T-helper 1 cell treated with Interleukin-12 subunit alpha and Interleukin-12 subunit beta and Interleukin-4 antibody, amounts not matched to agents 30 μg/mL and 1 μg/mL, for 36 hours (primary cell): ENCODE measurements at regions not wholly inside any gene's neighbourhood (a gene's known extent, or its start where the extent isn't known, plus 50 kb on each side); places are given as distances from the start of the nearest gene placed in this dataset.

ENCODE experiments used
- H3K27ac Mint-ChIP-seq: one replicate; pipeline ENCODE4 v1.8.0; 2021; ENCODE audit warnings: mild to moderate bottlenecking, mixed read lengths
- H3K27me3 Mint-ChIP-seq: one replicate; pipeline ENCODE4 v1.8.0; 2021; ENCODE audit warnings: low read depth, mixed read lengths
- H3K36me3 Mint-ChIP-seq: one replicate; pipeline ENCODE4 v1.8.0; 2021; ENCODE audit warnings: low read depth, mixed read lengths
- H3K4me1 Mint-ChIP-seq: one replicate; pipeline ENCODE4 v1.8.0; 2021; ENCODE audit warnings: low read depth, mixed read lengths
- H3K4me3 Mint-ChIP-seq: one replicate; pipeline ENCODE4 v1.8.0; 2021; ENCODE audit warnings: mild to moderate bottlenecking, moderate library complexity, mixed read lengths
- H3K9me3 Mint-ChIP-seq: one replicate; pipeline ENCODE4 v1.8.0; 2021; ENCODE audit warnings: mixed read lengths

DNA sequence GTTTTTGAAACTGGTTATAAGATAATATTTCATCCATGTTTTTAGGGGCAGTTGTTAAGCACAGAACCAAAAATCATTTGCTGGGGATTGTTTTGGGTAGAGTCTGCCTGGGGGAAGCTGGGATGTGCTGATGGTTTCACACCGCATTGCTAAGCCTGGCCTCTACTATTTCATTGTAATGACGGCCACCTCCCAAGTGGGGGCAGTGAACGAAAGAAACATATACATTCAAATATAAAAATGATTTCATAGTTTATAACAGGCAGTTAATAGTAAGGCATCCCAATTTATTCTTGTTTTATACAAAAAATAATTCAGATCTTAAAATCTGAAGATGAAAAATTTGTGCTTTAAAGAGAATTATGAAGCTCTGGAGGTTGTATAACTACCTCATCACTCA, 750.8 kb downstream of the REEP3 start:
- H3K9me3 Mint-ChIP-seq = no peaks in the 10 kb centered on the region
- no peak overlapping the region for H3K4me3 Mint-ChIP-seq
- no peak overlapping the region for H3K27ac Mint-ChIP-seq
- H3K27me3 Mint-ChIP-seq = no peaks in the 10 kb centered on the region
- no peaks in the 10 kb centered on the region for H3K4me1 Mint-ChIP-seq
- no peaks in the 10 kb centered on the region for H3K36me3 Mint-ChIP-seq

DNA sequence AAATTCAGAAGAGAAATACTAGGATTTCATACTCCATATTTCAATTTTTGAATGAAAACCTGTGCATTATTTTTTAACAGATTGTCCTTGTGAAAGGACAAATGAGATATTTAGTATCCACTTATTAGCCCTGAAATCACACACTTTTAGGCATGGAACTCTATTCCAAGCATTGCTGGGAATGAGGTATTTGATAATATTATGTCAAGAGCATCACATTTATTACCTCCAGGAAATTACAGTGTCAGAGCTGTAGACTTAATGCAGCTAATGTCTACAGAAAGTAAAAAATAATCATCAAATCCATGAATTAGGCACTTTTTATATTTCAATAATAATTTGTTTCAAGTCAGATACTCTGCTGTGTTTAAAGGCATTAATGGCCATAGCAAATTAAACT, 753.8 kb downstream of the REEP3 start:
- no peak overlapping the region for H3K27ac Mint-ChIP-seq
- H3K36me3 Mint-ChIP-seq = no peaks in the 10 kb centered on the region
- no peaks in the 10 kb centered on the region for H3K27me3 Mint-ChIP-seq
- no peak overlapping the region for H3K4me3 Mint-ChIP-seq
- H3K9me3 Mint-ChIP-seq = no peaks in the 10 kb centered on the region
- no peaks in the 10 kb centered on the region for H3K4me1 Mint-ChIP-seq

DNA sequence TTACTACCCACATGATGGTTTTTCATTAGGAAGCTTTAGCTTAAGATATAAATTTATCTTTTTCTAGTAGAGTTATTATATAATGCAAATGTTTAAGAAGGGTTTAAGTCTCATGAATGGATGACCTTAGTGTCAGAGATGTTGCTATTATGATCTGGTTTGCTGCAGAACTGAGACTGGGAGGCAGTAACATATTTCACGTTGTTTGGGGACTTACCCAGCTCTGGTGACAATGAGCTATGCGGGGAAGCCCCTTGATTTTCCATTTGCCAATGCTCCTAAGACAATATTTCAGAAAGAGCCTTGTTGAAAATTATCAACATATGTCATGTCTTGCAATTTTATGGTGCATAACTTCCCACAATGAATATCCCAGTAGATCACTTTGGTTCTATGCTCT, 754.6 kb downstream of the REEP3 start:
- H3K4me1 Mint-ChIP-seq = no peaks in the 10 kb centered on the region
- no peaks in the 10 kb centered on the region for H3K27me3 Mint-ChIP-seq
- H3K27ac Mint-ChIP-seq = no peak overlapping the region
- no peaks in the 10 kb centered on the region for H3K9me3 Mint-ChIP-seq
- H3K36me3 Mint-ChIP-seq = no peaks in the 10 kb centered on the region
- H3K4me3 Mint-ChIP-seq = no peak overlapping the region

DNA sequence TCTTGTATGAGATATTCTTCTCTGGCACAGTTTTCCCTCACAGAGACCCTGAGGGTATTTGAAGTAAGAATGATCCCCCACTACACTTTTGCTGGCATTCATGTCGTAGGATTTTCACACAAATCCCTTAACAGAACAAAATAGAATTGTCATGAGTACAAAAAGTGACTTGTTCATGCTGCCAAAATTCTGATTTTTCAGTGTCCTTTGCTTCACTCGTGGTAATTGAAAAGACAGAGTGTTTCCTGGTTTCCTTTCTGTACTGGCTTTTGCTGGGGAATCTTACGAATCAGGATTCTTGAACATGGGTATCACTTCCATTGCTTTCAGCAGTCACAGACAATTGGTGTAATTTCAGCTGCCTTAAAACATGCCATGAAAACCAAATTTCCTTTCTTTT, 756.3 kb downstream of the REEP3 start:
- Mint-ChIP-seq H3K4me3 (no peak overlapping the region), H3K9me3 (no peaks in the 10 kb centered on the region), H3K27ac (no peak overlapping the region)

DNA sequence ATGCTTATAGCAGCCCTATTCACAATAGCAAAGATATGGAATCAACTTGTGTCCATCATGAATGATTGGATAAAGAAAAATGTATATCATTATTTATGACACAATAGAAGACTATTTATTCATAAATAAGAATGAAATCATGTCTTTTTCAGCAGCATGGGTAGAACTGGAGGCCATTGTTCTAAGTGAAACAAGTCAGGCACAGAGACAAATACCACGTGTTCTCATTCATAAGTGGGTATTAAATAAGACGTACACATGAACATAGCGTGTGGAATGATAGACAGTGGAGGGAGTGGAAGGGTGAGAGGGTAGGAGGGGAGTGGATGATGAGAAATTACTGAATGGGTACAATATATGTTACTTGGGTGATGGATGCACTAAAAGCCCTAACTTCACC, 762.4 kb downstream of the REEP3 start:
- Mint-ChIP-seq H3K4me1 (no peaks in the 10 kb centered on the region), H3K27ac (no peak overlapping the region), H3K27me3 (no peaks in the 10 kb centered on the region), H3K9me3 (no peaks in the 10 kb centered on the region), H3K4me3 (no peak overlapping the region), H3K36me3 (no peaks in the 10 kb centered on the region)

More for the DNA sequence above, 756.3 kb downstream of the REEP3 start:
- Mint-ChIP-seq H3K36me3 (no peaks in the 10 kb centered on the region), H3K4me1 (no peaks in the 10 kb centered on the region), H3K27me3 (no peaks in the 10 kb centered on the region)

DNA sequence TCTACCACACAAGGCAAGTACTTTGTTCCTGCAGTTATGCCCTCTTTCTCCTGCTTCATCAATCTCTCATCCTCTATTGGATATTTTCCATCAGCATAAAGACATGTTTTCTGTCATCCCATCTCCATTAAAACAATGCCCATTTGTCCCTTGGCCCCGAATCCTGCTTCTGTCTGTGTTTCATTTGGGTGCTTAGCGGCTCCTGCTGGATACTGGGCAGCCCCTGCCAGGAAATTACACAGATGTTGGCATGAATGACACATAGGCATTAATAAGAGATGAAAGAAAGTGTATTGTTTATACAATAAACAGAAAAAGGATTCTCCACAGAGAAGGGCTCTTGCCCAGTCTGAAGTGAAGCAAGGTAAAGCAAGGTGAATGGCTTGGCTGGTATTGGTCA, 765.3 kb downstream of the REEP3 start:
- H3K27me3 Mint-ChIP-seq = no peaks in the 10 kb centered on the region
- H3K9me3 Mint-ChIP-seq = no peaks in the 10 kb centered on the region
- H3K4me1 Mint-ChIP-seq = no peaks in the 10 kb centered on the region
- no peak overlapping the region for H3K4me3 Mint-ChIP-seq
- H3K36me3 Mint-ChIP-seq = no peaks in the 10 kb centered on the region
- no peak overlapping the region for H3K27ac Mint-ChIP-seq

DNA sequence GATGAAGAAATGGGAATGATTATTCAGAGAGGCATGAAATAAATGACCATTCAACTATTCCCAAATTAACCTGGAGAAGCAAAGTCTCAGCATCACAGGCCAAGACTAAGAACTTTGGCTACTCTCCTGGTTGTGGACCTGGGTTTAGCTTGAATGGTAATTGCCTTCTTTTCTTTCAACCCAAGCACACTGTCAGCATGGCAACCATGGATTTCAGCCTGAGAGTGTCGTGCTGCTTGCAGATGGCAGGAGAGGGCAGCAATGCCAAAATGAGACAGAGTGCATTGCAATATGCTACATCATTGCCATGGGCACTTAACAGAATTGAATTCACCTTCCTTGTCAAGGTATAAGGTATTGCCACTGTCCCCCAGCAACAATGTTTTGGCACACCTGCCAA, 767.2 kb downstream of the REEP3 start:
- Mint-ChIP-seq H3K9me3 (no peaks in the 10 kb centered on the region), H3K4me3 (no peak overlapping the region), H3K27me3 (no peaks in the 10 kb centered on the region)

DNA sequence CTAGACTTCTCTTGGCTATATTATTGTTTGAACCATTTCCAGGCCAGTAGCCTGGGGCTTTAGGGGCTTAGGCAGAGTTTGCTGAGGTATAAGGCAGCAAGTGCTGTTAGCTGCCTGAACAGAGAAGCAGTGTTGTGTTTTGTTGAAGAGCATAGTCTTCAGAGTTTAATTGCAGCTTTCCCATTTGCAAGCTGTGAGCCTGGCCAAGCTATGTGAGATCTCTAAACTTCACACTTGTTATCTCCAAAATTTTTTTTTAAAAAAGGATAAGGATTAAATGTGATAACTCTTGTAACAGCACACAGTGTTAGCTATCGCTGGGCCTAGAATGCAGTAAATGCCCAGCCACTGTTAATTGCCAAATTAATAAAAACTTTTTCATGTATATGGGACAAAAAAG, 782.4 kb downstream of the REEP3 start:
- Mint-ChIP-seq H3K36me3 (no peaks in the 10 kb centered on the region), H3K4me1 (no peaks in the 10 kb centered on the region), H3K27me3 (no peaks in the 10 kb centered on the region)

More for the DNA sequence above, 767.2 kb downstream of the REEP3 start:
- no peak overlapping the region for H3K27ac Mint-ChIP-seq
- H3K36me3 Mint-ChIP-seq = no peaks in the 10 kb centered on the region
- H3K4me1 Mint-ChIP-seq = no peaks in the 10 kb centered on the region

DNA sequence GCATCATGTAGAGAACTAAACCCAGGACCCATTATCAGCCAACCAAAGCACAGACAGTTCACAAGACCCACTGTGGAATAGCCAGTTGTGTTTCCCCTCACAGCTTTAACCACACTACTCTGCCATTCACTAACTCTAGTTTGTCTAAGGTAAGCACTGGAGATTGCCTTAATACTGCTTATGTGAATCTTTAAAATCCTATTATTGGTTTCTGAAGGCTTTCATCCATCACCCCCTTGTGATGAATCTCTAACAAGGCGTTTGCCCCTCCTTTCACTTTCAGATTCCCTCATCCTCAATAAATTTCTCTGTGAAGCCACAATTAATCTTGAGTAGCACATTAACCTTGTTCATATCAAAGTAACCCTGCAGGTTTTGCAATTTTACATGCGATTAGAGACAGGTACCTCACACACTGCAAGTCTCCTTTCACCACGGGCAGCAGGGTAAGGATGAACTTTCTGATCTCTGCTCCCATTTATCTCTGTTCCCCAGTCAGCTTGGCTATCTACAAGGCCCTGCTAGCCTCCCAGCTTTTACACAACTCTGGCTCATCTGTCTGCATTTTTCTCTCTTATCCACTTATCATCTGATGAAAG, 785.6 kb downstream of the REEP3 start:
- no peaks in the 10 kb centered on the region for H3K27me3 Mint-ChIP-seq
- H3K9me3 Mint-ChIP-seq = no peaks in the 10 kb centered on the region
- H3K27ac Mint-ChIP-seq = no peak overlapping the region
- no peaks in the 10 kb centered on the region for H3K36me3 Mint-ChIP-seq
- no peaks in the 10 kb centered on the region for H3K4me1 Mint-ChIP-seq
- H3K4me3 Mint-ChIP-seq = no peak overlapping the region

More for the DNA sequence above, 782.4 kb downstream of the REEP3 start:
- no peaks in the 10 kb centered on the region for H3K9me3 Mint-ChIP-seq
- no peak overlapping the region for H3K4me3 Mint-ChIP-seq
- H3K27ac Mint-ChIP-seq = no peak overlapping the region

DNA sequence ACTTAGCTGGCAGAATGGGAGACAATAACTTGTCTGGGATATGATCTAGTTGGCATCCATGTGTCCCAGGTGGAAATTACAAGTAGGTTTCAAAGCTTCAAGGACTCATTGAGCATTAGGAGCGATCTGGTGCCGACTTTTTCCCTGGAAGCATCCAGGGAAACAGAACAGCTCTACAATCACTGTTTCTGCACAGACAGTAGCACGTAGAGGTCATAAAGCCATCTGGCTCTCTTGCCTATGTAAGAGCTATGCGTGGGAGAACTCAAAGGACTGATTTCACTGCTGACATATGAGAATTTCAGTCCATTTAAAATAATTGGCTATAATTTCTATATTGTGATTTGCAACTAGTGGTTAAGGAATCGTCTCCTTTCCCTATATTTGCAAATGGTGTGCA, 791.7 kb downstream of the REEP3 start:
- H3K4me3 Mint-ChIP-seq = no peak overlapping the region
- H3K4me1 Mint-ChIP-seq = no peaks in the 10 kb centered on the region
- H3K27ac Mint-ChIP-seq = no peak overlapping the region
- no peaks in the 10 kb centered on the region for H3K36me3 Mint-ChIP-seq
- no peaks in the 10 kb centered on the region for H3K27me3 Mint-ChIP-seq
- H3K9me3 Mint-ChIP-seq = no peaks in the 10 kb centered on the region

DNA sequence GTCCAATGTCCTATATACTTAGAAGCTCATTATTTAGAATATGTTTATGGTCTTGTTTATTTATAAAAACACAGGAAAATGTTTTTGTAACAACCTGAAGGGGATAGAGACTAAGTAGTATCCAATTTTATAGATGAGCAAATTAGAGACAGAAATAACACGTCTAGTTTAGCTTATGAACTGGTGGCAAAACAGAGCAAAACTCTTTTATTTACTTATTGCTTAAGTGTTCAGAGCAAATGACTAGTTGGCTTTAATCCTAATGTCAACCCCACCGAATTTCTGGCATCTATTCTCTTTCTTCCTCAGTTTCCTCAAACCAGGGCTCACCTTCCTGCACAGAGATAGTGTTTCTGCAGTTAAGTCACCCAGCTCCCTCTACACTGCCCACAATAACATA, 792.8 kb downstream of the REEP3 start:
- H3K4me3 Mint-ChIP-seq = no peak overlapping the region
- no peaks in the 10 kb centered on the region for H3K9me3 Mint-ChIP-seq
- H3K36me3 Mint-ChIP-seq = no peaks in the 10 kb centered on the region

DNA sequence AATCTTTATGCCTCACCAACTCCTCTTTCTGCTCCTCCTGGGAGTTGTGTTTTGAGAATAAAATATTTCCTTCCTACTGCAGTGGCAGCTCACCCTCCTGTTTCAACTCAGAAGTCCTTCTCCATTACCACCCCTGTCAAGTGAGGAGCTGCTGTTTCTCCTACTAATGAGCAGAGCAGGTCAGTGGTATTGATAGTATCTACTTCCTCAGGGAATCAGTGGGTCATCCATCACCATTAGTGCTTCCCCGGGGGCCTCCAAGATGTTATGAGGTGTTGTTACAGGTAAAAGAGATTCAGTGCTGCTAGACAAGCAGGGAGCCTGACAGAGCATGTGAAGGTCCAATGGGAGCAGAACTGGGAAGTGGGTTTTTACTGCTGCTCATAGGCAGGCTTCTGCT, 795.2 kb downstream of the REEP3 start:
- Mint-ChIP-seq H3K9me3 (no peaks in the 10 kb centered on the region), H3K27me3 (no peaks in the 10 kb centered on the region), H3K4me1 (no peaks in the 10 kb centered on the region), H3K27ac (no peak overlapping the region), H3K4me3 (no peak overlapping the region), H3K36me3 (no peaks in the 10 kb centered on the region)

More for the DNA sequence above, 792.8 kb downstream of the REEP3 start:
- Mint-ChIP-seq H3K27ac (no peak overlapping the region), H3K4me1 (no peaks in the 10 kb centered on the region), H3K27me3 (no peaks in the 10 kb centered on the region)

DNA sequence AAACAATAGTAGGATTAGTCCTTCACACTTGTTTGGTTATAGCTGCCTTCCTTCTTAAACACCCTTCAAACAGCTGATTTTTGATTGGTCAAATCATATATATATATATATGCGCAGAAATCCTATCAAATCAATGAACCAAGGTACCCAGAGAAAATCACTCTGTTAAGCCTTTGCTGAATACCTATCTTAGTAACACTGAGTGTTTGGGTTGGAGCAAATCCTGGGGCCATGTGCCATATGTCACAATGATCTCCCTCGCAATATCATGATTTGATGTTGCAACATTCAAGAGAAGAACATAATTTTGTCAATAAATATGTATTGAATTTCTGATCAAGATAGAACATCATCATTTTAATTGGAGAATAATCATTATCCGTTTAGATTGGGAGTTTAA, 795.6 kb downstream of the REEP3 start:
- H3K36me3 Mint-ChIP-seq = no peaks in the 10 kb centered on the region
- H3K4me3 Mint-ChIP-seq = no peak overlapping the region
- no peaks in the 10 kb centered on the region for H3K27me3 Mint-ChIP-seq
- no peak overlapping the region for H3K27ac Mint-ChIP-seq
- H3K4me1 Mint-ChIP-seq = no peaks in the 10 kb centered on the region
- no peaks in the 10 kb centered on the region for H3K9me3 Mint-ChIP-seq

DNA sequence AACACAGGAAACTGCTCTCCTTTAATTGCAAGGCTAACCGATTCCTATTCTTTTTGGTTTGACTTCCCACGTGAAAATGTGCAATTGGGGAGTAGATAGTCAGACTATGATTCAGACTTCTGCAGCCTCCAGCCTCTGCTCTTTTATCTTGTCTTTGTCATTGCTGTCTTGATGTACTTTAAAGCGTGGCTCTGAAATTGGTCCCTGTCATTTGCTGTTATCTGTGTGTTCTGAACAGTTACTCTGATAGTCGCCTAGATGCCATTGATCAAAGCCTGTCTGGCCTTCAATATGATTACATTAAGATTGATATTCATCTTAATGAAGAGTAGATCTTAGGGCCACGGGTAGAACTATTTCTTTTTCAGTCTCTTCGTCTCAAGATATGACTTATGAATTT, 799.2 kb downstream of the REEP3 start:
- Mint-ChIP-seq H3K4me3 (no peak overlapping the region), H3K9me3 (no peaks in the 10 kb centered on the region)

DNA sequence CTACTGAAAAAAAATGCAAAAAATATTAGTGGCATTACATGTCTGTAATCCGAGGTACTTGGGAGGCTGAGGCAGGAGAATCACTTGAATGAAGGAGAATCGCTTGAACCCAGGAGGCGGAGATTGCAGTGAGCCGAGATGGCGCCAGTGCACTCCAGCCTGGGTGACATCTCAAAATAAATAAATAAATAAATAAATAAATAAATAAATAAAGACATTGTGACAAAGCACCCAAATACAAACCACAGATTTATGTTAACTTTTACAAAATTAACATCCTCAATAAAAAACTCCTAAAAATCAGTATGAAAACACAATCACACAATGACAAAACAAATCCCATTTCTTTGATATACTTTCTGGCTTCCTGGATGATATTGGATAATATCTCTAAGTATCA, 808.3 kb downstream of the REEP3 start:
- Mint-ChIP-seq H3K27me3 (no peaks in the 10 kb centered on the region), H3K4me1 (no peaks in the 10 kb centered on the region), H3K36me3 (no peaks in the 10 kb centered on the region), H3K27ac (no peak overlapping the region), H3K9me3 (peaks cover 13% of the 10 kb centered on the region), H3K4me3 (no peak overlapping the region)

More for the DNA sequence above, 799.2 kb downstream of the REEP3 start:
- Mint-ChIP-seq H3K27ac (no peak overlapping the region), H3K27me3 (no peaks in the 10 kb centered on the region), H3K36me3 (no peaks in the 10 kb centered on the region), H3K4me1 (no peaks in the 10 kb centered on the region)

DNA sequence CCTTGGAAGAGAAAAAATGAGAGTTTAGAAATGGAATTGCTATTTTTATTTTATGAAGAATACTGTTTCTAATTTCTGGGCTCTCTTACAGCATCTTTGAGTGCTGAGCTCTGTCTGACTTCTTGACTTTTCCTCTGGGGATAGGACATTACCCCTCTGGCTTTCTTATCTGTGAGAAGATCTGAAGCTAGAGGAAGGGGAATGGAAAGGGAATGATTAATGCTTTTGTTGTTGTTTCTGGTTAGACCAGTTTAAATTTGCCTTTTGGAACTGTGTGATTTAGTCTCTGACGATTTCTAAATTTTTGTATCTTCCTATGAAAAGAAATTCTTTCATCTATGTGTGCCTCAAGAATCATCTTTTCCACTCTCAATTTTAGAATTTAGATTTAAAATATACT, 811.4 kb downstream of the REEP3 start:
- Mint-ChIP-seq H3K4me3 (no peak overlapping the region), H3K27me3 (no peaks in the 10 kb centered on the region), H3K27ac (no peak overlapping the region), H3K9me3 (peaks cover 2% of the 10 kb centered on the region), H3K36me3 (no peaks in the 10 kb centered on the region), H3K4me1 (no peaks in the 10 kb centered on the region)
